Right lobe of liver (tissue), 6 donors: ENCODE measurements at regions not wholly inside any gene's neighbourhood (a gene's known extent, or its start where the extent isn't known, plus 50 kb on each side); places are given as distances from the start of the nearest gene placed in this dataset.
"Not testable (repeated sequence)": the region's sequence is repeated elsewhere in the genome, so short reads cannot be mapped to it uniquely, and the experiment has no call there.

Experiments
- ATAC-seq, 4 donors: fragments of 200-7000 bp; cut with Tn5 transposase; one replicate each; pipeline ENCODE4 v1.9.1; 2020; ENCODE audit warnings: mild to moderate bottlenecking in 4 of 4, moderate library complexity in 4 of 4
- DNase-seq, 3 donors: peaks; one replicate each; pipeline ENCODE4 v3.0.0-alpha.2; 2020
- H3K27ac ChIP-seq, 3 donors: fragments of 200-600 bp; one replicate each; pipeline ENCODE4 v1.8.0; 2022
- H3K27me3 ChIP-seq, 2 donors: fragments of 200-600 bp; one replicate each; pipeline ENCODE4 v1.8.0; 2022
- H3K36me3 ChIP-seq, 4 donors: fragments of 200-600 bp; sonication (generic) in 1 of 4; one replicate each; pipeline versions ENCODE4 v1.5.1 to v1.8.0; 2017 to 2022; ENCODE audit warnings: control low read depth in 1 of 4
- H3K4me1 ChIP-seq, 4 donors: fragments of 200-600 bp; sonication (generic) in 1 of 4; one replicate each; pipeline versions ENCODE4 v1.5.1 to v1.8.0; 2017 to 2022; ENCODE audit warnings: control low read depth in 1 of 4
- H3K4me3 ChIP-seq, 3 donors: fragments of 200-600 bp; one replicate each; pipeline ENCODE4 v1.8.0; 2022
- H3K9me3 ChIP-seq, 4 donors: fragments of 200-600 bp; sonication (generic) in 1 of 4; one replicate each; pipeline versions ENCODE4 v1.5.1 to v1.8.0; 2017 to 2022; ENCODE audit warnings: control low read depth in 1 of 4
- CTCF ChIP-seq, 4 donors: fragments of 200-600 bp in 3 of 4; fragments of 450-650 bp in 1 of 4; IDR thresholded peaks; one replicate each; pipeline versions ENCODE4 v1.5.1 to v1.8.0; 2016 to 2022; ENCODE audit warnings: antibody characterized with exemption in 4 of 4, mild to moderate bottlenecking in 2 of 4
- POLR2A ChIP-seq: fragments of 450-650 bp; IDR thresholded peaks from one replicate; pipeline ENCODE4 v1.6.1; 2017; ENCODE audit warnings: antibody characterized with exemption, mild to moderate bottlenecking
- WGBS: methylation state at CpG from one replicate; pipeline ENCODE4 v1.1.6; 2018; ENCODE audit warnings: low coverage, low lambda C conversion rate; ENCODE audit not compliant: insufficient coverage; ENCODE audit errors: missing lambda C conversion rate; 5-methylcytosine and 5-hydroxymethylcytosine counted together
- intact Hi-C, 2 donors: fragments of 100-400 bp; cut with DNase I; formaldehyde crosslinking; loops; one replicate each; pipeline versions ENCODE4 v1.11.2 to v1.14.1; 2022
- donor health status: DM: no; HTN: yes; CAD: no.
- donor health status: DM: no; HTN: no; CAD: no.
- donor health status: DM: no; HTN: no; CAD: no.
- donor health status: DM: no; HTN: yes; CAD: no.
- donor health status: DM: no; HTN: yes; CAD: no.

GRCh38 chr5:143525176-143525575 is 121.7 kb upstream of the NR3C1 start:
- DNase-seq (no peak), ATAC-seq (no peak)
- no peaks in the 10 kb centered on the region for H3K9me3 ChIP-seq
- WGBS: 100% methylated on average over 1 of the region's 1 CpG
- no peak overlapping the region for H3K4me3 ChIP-seq
- H3K27ac ChIP-seq: no peak overlapping the region
- intact Hi-C loops: no loop called here
- H3K27me3 ChIP-seq: no peaks in the 10 kb centered on the region
- TF ChIP-seq CTCF (IDR thresholded peaks at IDR 0.05) (no peak), POLR2A (no peak)
- H3K4me1 ChIP-seq: no peaks in the 10 kb centered on the region
- H3K36me3 ChIP-seq: no peaks in the 10 kb centered on the region

- DNase-seq (no peak), ATAC-seq (no peak)
- no peak overlapping the region for H3K27ac ChIP-seq
- H3K4me1 ChIP-seq: no peaks in the 10 kb centered on the region
- H3K9me3 ChIP-seq: no peaks in the 10 kb centered on the region
- TF ChIP-seq POLR2A (no peak), CTCF (IDR thresholded peaks at IDR 0.05) (no peak)
- 84% methylated on average over 2 of the region's 2 CpGs for WGBS
- no peaks in the 10 kb centered on the region for H3K27me3 ChIP-seq
- no peaks in the 10 kb centered on the region for H3K36me3 ChIP-seq
- no peak overlapping the region for H3K4me3 ChIP-seq
- intact Hi-C loops: no loop called here
Observed at GRCh38 chr5:143524338-143524945, 121.0 kb upstream of the NR3C1 start.

- Histone ChIP-seq H3K4me3 (no peak overlapping the region), H3K4me1 (no peaks in the 10 kb centered on the region), H3K9me3 (no peaks in the 10 kb centered on the region), H3K36me3 (no peaks in the 10 kb centered on the region), H3K27ac (no peak overlapping the region), H3K27me3 (no peaks in the 10 kb centered on the region)
- DNase-seq (no peak), ATAC-seq (no peak)
- TF ChIP-seq CTCF (IDR thresholded peaks at IDR 0.05): no peak
- WGBS: 87% methylated on average over 3 of the region's 4 CpGs
- intact Hi-C loops: no loop called here
Observed at GRCh38 chr5:143521846-143522400, 118.4 kb upstream of the NR3C1 start.

GRCh38 chr5:143521141-143521540 is 117.7 kb upstream of the NR3C1 start:
- intact Hi-C loops: no loop called here
- H3K4me1 ChIP-seq: peaks cover 0 to 3% (median 0%) of the 10 kb centered on the region in 4 donors
- H3K36me3 ChIP-seq: no peaks in the 10 kb centered on the region
- TF ChIP-seq POLR2A (no peak), CTCF (IDR thresholded peaks at IDR 0.05) (no peak)
- DNase-seq: no peak
- H3K9me3 ChIP-seq: no peaks in the 10 kb centered on the region
- H3K27me3 ChIP-seq: no peaks in the 10 kb centered on the region
- 88% methylated on average over 4 of the region's 4 CpGs for WGBS
- ATAC-seq: no peak
- no peak overlapping the region for H3K4me3 ChIP-seq
- no peak overlapping the region for H3K27ac ChIP-seq

- intact Hi-C loops: loop anchor here in 1 of 2 donors (10.0 kb wide), 1 partner anchor 166 kb away; no protein-coding TSS in a partner anchor
- WGBS: 49% methylated on average over 2 of the region's 2 CpGs
- DNase-seq, H3K4me3 ChIP-seq, ATAC-seq, H3K27me3 ChIP-seq, H3K36me3 ChIP-seq, H3K9me3 ChIP-seq: not testable (repeated sequence)
- Histone ChIP-seq H3K27ac (peak overlapping the region in 1 of 3 donors; percentile 8), H3K4me1 (peaks cover 0 to 22% (median 3%) of the 10 kb centered on the region in 4 donors)
Observed at GRCh38 chr5:143519215-143519614, 115.7 kb upstream of the NR3C1 start.

DNA sequence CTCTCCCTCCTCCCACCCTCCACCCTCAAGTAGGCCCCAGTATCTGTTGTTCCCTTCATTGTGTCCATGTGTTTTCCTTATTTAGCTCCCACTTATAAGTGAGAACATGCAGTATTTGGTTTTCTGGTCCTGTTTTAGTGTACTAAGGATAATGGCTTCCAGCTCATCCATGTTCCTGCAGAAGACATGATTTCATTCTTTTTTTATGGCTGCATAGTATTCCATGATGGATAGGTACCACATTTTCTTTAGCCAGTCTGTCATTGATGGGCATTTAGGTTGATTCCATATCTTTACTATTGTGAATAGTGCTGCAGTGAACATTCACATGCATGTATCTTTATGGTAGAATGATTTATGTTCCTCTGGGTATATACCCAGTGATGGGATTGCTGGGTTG is 114.3 kb upstream of the NR3C1 start:
- H3K4me3 ChIP-seq, DNase-seq, ATAC-seq, H3K36me3 ChIP-seq, H3K27me3 ChIP-seq, H3K9me3 ChIP-seq, H3K27ac ChIP-seq: not testable (repeated sequence)
- H3K4me1 ChIP-seq: peaks cover 0 to 32% (median 3%) of the 10 kb centered on the region in 4 donors
- intact Hi-C loops: loop anchor here in 1 of 2 donors (10.0 kb wide), 1 partner anchor 167 kb away; no protein-coding TSS in a partner anchor
